Skeletal muscle satellite cell (primary cell): ENCODE measurements at regions not wholly inside any gene's neighbourhood (a gene's known extent, or its start where the extent isn't known, plus 50 kb on each side); places are given as distances from the start of the nearest gene placed in this dataset.

Experiments used
- H3K27me3 ChIP-seq: 2 replicates; pipeline ENCODE4 v1.7.0; 2013; ENCODE audit warnings: low read length; ENCODE audit not compliant: control insufficient read depth, insufficient read depth
- H3K36me3 ChIP-seq: 2 replicates; pipeline ENCODE4 v1.7.0; 2013; ENCODE audit warnings: mild to moderate bottlenecking, control low read depth, low read length; ENCODE audit not compliant: insufficient read depth
- H3K4me1 ChIP-seq: 2 replicates; pipeline ENCODE4 v1.7.0; 2013; ENCODE audit warnings: low read length; ENCODE audit not compliant: control insufficient read depth, insufficient read depth
- H3K4me2 ChIP-seq: 2 replicates; pipeline ENCODE4 v1.7.0; 2013; ENCODE audit warnings: mild to moderate bottlenecking, low read length
- H3K4me3 ChIP-seq: 2 replicates; pipeline ENCODE4 v1.7.0; 2013; ENCODE audit warnings: low read length
- H3K9ac ChIP-seq: 2 replicates; pipeline ENCODE4 v1.7.0; 2013; ENCODE audit warnings: mild to moderate bottlenecking, low read depth, low read length, moderate library complexity
- H3K9me3 ChIP-seq: replicated peaks from 2 replicates; pipeline ENCODE4 v1.7.0; 2013; ENCODE audit warnings: mild to moderate bottlenecking, control low read depth, low read length

DNA sequence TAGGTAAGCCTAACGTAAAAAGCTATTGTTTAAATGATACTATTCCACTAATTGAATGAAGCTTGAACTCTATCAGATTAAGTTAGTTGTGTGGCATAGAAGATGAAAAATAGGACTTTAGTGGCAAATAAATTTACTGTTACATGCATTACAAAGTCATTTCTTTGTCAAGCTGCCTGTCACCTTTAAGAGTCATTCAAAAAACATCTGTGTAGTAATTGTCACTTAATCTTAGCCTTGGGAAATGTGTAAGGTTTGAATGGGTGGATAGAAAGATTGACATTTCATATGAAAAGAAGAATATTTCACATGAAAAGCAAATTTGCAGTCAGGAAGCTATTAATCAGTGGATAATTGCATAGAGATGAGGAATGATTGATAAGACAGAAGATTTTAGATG lies 473.5 kb downstream of the DNAH5 start:
- no peak overlapping the region for H3K4me3 ChIP-seq
- H3K27me3 ChIP-seq = no peaks in the 10 kb centered on the region
- no peaks in the 10 kb centered on the region for H3K36me3 ChIP-seq
- H3K9ac ChIP-seq = no peak overlapping the region
- H3K9me3 ChIP-seq = no peaks in the 10 kb centered on the region
- H3K4me2 ChIP-seq = no peak overlapping the region
- H3K4me1 ChIP-seq = no peaks in the 10 kb centered on the region

GRCh38 chr5:13470263-13470662 lies 474.2 kb downstream of the DNAH5 start:
- no peak overlapping the region for H3K4me2 ChIP-seq
- no peaks in the 10 kb centered on the region for H3K4me1 ChIP-seq
- H3K36me3 ChIP-seq = no peaks in the 10 kb centered on the region
- H3K9me3 ChIP-seq = no peaks in the 10 kb centered on the region
- no peaks in the 10 kb centered on the region for H3K27me3 ChIP-seq
- H3K9ac ChIP-seq = no peak overlapping the region
- H3K4me3 ChIP-seq = no peak overlapping the region

GRCh38 chr5:13464532-13465193 lies 479.8 kb downstream of the DNAH5 start:
- Histone ChIP-seq H3K4me2 (no peak overlapping the region), H3K4me1 (no peaks in the 10 kb centered on the region), H3K9me3 (no peaks in the 10 kb centered on the region), H3K27me3 (no peaks in the 10 kb centered on the region), H3K4me3 (no peak overlapping the region), H3K9ac (no peak overlapping the region), H3K36me3 (no peaks in the 10 kb centered on the region)

- Histone ChIP-seq H3K4me2 (no peak overlapping the region), H3K9ac (no peak overlapping the region), H3K9me3 (no peaks in the 10 kb centered on the region), H3K36me3 (no peaks in the 10 kb centered on the region), H3K4me1 (no peaks in the 10 kb centered on the region), H3K4me3 (no peak overlapping the region), H3K27me3 (peaks cover 2% of the 10 kb centered on the region)
These were observed 483.9 kb downstream of the DNAH5 start for GRCh38 chr5:13460587-13460986.

GRCh38 chr5:13454050-13454449 lies 490.4 kb downstream of the DNAH5 start:
- Histone ChIP-seq H3K9ac (no peak overlapping the region), H3K27me3 (peaks cover 4% of the 10 kb centered on the region), H3K4me3 (no peak overlapping the region), H3K4me1 (no peaks in the 10 kb centered on the region), H3K4me2 (no peak overlapping the region), H3K36me3 (no peaks in the 10 kb centered on the region), H3K9me3 (no peaks in the 10 kb centered on the region)

GRCh38 chr5:13448843-13449242 lies 495.6 kb downstream of the DNAH5 start:
- Histone ChIP-seq H3K27me3 (no peaks in the 10 kb centered on the region), H3K4me2 (no peak overlapping the region), H3K4me1 (no peaks in the 10 kb centered on the region), H3K4me3 (no peak overlapping the region), H3K9me3 (no peaks in the 10 kb centered on the region), H3K9ac (no peak overlapping the region), H3K36me3 (no peaks in the 10 kb centered on the region)

DNA sequence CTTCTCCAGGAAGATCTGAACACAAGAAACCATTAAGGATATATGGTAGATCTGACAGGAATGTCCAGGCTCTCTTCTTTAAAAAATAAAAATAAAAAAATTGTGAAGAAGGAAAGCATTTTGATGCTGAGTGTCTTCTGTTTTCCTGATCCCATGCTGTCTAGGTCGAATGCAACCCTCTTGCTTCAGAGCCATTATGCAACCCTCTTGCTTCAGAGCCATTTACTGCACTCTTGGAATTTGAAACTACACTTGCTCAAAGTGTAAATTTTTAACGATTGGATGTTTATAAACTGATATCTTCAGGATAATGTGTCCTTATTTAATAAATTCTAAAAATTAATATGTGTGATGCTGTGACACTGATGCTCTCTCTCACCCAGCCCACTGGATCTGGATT lies 505.1 kb downstream of the DNAH5 start:
- Histone ChIP-seq H3K9ac (no peak overlapping the region), H3K4me2 (no peak overlapping the region), H3K4me3 (no peak overlapping the region), H3K27me3 (no peaks in the 10 kb centered on the region), H3K4me1 (no peaks in the 10 kb centered on the region), H3K9me3 (no peaks in the 10 kb centered on the region), H3K36me3 (no peaks in the 10 kb centered on the region)

GRCh38 chr5:13427827-13428557 lies 516.5 kb downstream of the DNAH5 start:
- H3K4me1 ChIP-seq = no peaks in the 10 kb centered on the region
- H3K27me3 ChIP-seq = no peaks in the 10 kb centered on the region
- no peaks in the 10 kb centered on the region for H3K36me3 ChIP-seq

GRCh38 chr5:13412040-13412595 lies 532.4 kb downstream of the DNAH5 start:
- Histone ChIP-seq H3K36me3 (no peaks in the 10 kb centered on the region), H3K4me3 (no peak overlapping the region), H3K4me1 (no peaks in the 10 kb centered on the region), H3K9me3 (no peaks in the 10 kb centered on the region), H3K4me2 (no peak overlapping the region), H3K9ac (no peak overlapping the region), H3K27me3 (no peaks in the 10 kb centered on the region)

More at GRCh38 chr5:13427827-13428557, 516.5 kb downstream of the DNAH5 start:
- Histone ChIP-seq H3K4me2 (no peak overlapping the region), H3K9me3 (no peaks in the 10 kb centered on the region), H3K4me3 (no peak overlapping the region), H3K9ac (no peak overlapping the region)

DNA sequence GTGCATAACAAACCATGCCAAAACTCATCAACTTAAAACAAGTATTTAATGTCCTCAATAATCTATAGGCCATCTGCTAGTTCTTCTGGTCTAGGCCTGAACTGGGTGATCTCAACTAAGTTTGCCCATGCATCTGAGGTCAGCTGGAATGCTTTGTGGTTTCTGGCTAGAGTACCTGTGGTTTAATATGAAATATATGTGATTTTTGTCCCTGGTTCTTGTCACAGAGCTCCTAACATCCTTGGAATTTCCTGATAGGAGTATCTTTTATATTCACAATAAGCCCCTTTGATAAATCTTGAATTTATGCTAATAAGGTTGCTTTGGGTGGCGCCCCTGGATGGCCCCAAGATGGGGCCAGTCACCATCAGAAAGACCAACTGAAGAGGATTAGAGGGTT lies 535.9 kb downstream of the DNAH5 start:
- no peak overlapping the region for H3K4me3 ChIP-seq
- no peaks in the 10 kb centered on the region for H3K9me3 ChIP-seq
- no peak overlapping the region for H3K4me2 ChIP-seq
- no peak overlapping the region for H3K9ac ChIP-seq
- peaks cover 5% of the 10 kb centered on the region for H3K27me3 ChIP-seq
- H3K36me3 ChIP-seq = no peaks in the 10 kb centered on the region
- no peaks in the 10 kb centered on the region for H3K4me1 ChIP-seq

DNA sequence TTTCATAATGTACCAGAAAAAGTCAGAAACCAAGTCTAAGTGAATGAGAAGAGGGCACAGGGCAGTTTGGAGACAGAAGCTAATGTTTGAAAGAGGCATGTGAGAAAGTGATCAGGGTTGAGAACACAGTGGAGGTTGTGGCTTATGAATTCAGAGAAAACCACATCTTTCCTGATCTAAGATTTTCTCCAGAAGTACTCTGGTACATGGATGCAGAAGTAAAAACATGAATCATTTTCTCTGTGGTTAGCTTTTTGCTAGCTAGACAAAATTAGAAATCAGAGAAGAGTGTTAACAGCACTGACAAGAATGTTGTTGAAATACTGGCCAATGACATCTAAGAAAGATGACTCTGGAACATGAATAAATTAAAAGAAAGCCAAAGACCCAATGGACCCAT lies 541.1 kb downstream of the DNAH5 start:
- H3K36me3 ChIP-seq = no peaks in the 10 kb centered on the region
- H3K27me3 ChIP-seq = peaks cover 10% of the 10 kb centered on the region
- no peaks in the 10 kb centered on the region for H3K9me3 ChIP-seq
- no peak overlapping the region for H3K4me3 ChIP-seq
- H3K9ac ChIP-seq = no peak overlapping the region
- no peak overlapping the region for H3K4me2 ChIP-seq
- no peaks in the 10 kb centered on the region for H3K4me1 ChIP-seq

DNA sequence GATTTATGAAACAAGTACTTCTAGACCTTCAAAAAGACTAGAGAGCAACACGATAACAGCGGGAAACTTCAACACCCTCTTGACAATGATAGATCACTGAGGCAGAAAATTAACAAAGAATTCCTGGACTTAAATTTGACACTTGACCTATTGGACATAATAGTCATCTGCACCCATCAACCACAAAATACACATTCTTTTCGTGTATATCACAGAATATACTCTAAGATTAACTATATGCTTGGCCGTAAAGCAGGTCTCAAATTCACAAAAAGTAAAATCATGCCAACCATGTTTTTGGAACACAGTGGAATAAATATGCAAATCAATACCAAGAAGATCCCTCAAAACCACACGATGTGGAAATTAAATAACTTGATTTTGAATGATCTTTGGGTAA lies 559.4 kb downstream of the DNAH5 start:
- Histone ChIP-seq H3K4me2 (no peak overlapping the region), H3K9ac (no peak overlapping the region), H3K4me3 (no peak overlapping the region), H3K9me3 (no peaks in the 10 kb centered on the region), H3K4me1 (no peaks in the 10 kb centered on the region), H3K27me3 (no peaks in the 10 kb centered on the region), H3K36me3 (no peaks in the 10 kb centered on the region)
